ENCODE measurements at regions not wholly inside any gene's neighbourhood (a gene's known extent, or its start where the extent isn't known, plus 50 kb on each side); places are given as distances from the start of the nearest gene placed in this dataset.

- ATAC-seq (no peak), DNase-seq (no peak)
- no peaks in the 10 kb centered on the region for H3K9me3 ChIP-seq
- TF ChIP-seq CTCF (IDR thresholded peaks at IDR 0.05), result no peak
- H3K4me3 ChIP-seq, result no peak overlapping the region
- no peaks in the 10 kb centered on the region for H3K36me3 ChIP-seq (ENCODE audit: low read depth)
- intact Hi-C loops (cut with DNase I, micrococcal nuclease), result no loop called here
- H3K4me1 ChIP-seq (ENCODE audit: low read depth), result no peaks in the 10 kb centered on the region
These were observed 301.1 kb upstream of the AJAP1 start for GRCh38 chr1:4353090-4353856.

GRCh38 chr1:4355839-4356238 is 298.6 kb upstream of the AJAP1 start:
- H3K4me3 ChIP-seq, result no peak overlapping the region
- intact Hi-C loops (cut with DNase I, micrococcal nuclease), result no loop called here
- TF ChIP-seq CTCF (IDR thresholded peaks at IDR 0.05), result no peak
- ATAC-seq, result no peak
- no peak for DNase-seq
- no peaks in the 10 kb centered on the region for H3K4me1 ChIP-seq (ENCODE audit: low read depth)
- H3K36me3 ChIP-seq (ENCODE audit: low read depth), result no peaks in the 10 kb centered on the region
- no peaks in the 10 kb centered on the region for H3K9me3 ChIP-seq

- Histone ChIP-seq H3K36me3 (ENCODE audit: low read depth) (no peaks in the 10 kb centered on the region), H3K9me3 (no peaks in the 10 kb centered on the region), H3K4me1 (ENCODE audit: low read depth) (no peaks in the 10 kb centered on the region), H3K4me3 (no peak overlapping the region)
- DNase-seq (no peak), ATAC-seq (no peak)
- intact Hi-C loops (cut with DNase I, micrococcal nuclease), result no loop called here
- no peak for TF ChIP-seq CTCF (IDR thresholded peaks at IDR 0.05)
These were observed 291.9 kb upstream of the AJAP1 start for GRCh38 chr1:4362314-4363044.

GRCh38 chr1:4366091-4366490 is 288.3 kb upstream of the AJAP1 start:
- H3K9me3 ChIP-seq, result no peaks in the 10 kb centered on the region
- H3K4me3 ChIP-seq, result no peak overlapping the region
- H3K4me1 ChIP-seq (ENCODE audit: low read depth), result no peaks in the 10 kb centered on the region
- H3K36me3 ChIP-seq (ENCODE audit: low read depth), result no peaks in the 10 kb centered on the region
- no peak for TF ChIP-seq CTCF (IDR thresholded peaks at IDR 0.05)
- no peak for ATAC-seq
- DNase-seq, result no peak
- intact Hi-C loops (cut with DNase I, micrococcal nuclease), result no loop called here

- H3K9me3 ChIP-seq, result no peaks in the 10 kb centered on the region
- TF ChIP-seq CTCF (IDR thresholded peaks at IDR 0.05), result no peak
- H3K4me1 ChIP-seq (ENCODE audit: low read depth), result no peaks in the 10 kb centered on the region
These were observed 287.1 kb upstream of the AJAP1 start for GRCh38 chr1:4367230-4367777.

More at GRCh38 chr1:4367230-4367777, 287.1 kb upstream of the AJAP1 start:
- DNase-seq (no peak), ATAC-seq (no peak)
- Histone ChIP-seq H3K36me3 (ENCODE audit: low read depth) (no peaks in the 10 kb centered on the region), H3K4me3 (no peak overlapping the region)
- intact Hi-C loops (cut with DNase I, micrococcal nuclease), result no loop called here

Measured in mucosa of descending colon (tissue), 3 donors.